ELR (cell line): ENCODE measurements at regions not wholly inside any gene's neighbourhood (a gene's known extent, or its start where the extent isn't known, plus 50 kb on each side); places are given as distances from the start of the nearest gene placed in this dataset.
"Not testable (repeated sequence)": the region's sequence is repeated elsewhere in the genome, so short reads cannot be mapped to it uniquely, and the experiment has no call there.

ENCODE experiments used
- DNase-seq: peaks from one replicate; pipeline ENCODE4 v3.0.0-alpha.2; 2015; ENCODE audit warnings: low read depth

DNA sequence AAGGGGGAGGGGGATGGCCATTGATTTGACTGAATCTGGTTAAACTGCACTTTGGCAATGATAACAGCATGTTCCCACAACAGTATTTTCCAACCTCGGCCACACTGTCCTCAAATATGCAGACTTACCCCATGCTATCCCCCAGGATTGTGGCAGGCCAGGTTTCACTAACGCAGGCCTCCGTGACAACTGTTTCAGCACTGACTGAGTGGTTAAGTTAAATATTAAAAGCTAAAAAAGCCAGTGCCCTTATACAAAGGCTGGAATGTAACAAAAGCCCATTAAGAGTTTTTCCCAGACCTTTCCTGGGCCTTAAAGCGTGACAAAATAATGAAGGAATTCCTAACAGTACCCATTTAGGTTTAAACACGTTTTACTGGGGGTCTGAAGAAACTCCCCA lies 202.9 kb downstream of the USP25 start:
- no peak for DNase-seq

- no peak for DNase-seq
Measured at GRCh38 chr21:15935530-15935929, 205.7 kb downstream of the USP25 start.

DNA sequence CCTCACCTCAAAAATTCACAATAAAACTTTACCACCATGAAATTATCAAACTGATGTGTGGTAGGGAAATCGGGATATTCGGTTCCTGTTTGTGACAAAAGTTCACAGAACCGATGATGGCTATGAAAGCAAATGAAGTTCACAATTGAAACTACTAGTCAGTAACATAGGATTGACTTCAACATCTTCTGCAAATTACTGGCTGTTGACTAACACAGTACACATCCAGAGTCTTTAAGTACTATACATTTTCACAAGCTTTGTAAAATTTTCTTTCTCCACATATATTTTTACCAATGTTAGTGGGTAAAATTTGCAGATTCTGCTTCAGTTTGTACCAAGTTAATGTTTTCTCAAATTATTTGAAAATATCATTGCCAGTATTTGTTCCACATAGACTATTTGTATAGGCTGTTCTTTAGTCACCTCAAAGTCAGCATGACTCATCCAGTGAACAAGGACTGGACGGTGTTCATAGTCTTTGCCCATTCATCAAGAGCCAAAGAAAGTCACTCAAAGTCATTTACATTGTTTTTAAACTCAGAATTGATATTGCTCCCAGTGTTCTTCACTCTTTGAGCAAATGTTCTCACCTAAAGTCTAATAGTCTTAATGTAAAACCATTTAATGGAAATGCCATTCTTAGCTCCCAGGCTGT lies 213.4 kb downstream of the USP25 start:
- peak; percentile 69 for DNase-seq

GRCh38 chr21:15947677-15948076 lies 217.9 kb downstream of the USP25 start:
- DNase-seq: no peak

- no peak for DNase-seq
Measured at GRCh38 chr21:15953551-15954116, 223.9 kb downstream of the USP25 start.

DNA sequence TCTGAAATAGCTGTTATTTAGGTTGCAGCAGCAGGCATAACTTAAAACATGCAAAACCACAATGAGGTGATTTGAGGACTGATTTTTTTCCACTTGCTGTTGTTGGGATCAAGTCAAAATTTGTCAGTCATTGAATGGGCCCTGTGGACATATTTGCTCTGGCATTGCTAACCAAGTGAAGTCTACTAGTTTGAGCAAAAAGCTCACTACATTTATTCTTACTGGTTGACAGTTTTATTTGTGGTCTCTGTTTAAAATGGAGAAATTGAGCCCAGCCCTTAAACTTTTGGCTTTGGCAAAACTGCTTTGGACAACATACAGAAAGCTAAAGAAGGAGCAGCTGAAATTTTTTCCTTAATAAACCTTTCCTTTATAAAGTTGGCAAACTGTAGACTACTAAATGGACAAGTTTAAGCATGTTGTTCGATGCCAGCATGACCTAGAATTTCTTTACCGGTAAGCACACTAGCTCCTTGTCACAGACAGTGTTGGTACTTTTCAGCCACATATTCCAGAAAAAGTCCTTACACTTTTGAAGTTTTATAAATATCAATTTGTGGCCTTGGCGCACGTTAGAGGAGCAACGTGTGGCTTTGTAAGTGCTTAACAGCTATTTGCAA lies 234.6 kb downstream of the USP25 start:
- DNase-seq: no peak

DNA sequence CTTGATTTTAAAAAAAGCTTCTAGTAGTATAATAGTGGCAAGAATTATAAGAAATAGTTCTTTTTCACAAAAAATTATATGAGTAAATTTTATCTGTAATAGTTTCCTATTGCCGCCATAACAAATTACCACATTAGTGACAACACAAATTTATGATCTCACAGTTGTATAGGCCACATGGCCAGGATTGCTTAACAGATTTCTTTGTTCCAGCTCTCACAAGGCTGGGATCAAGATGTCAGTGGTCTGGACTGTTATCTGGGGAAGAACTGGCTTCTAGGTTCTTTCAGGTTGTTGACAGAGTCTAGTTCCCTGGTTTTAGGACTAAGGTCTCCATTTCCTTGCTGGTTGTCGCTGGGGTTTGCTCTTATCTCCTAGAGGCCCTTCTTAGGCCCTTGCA lies 236.4 kb downstream of the USP25 start:
- DNase-seq: no peak

GRCh38 chr21:15966651-15967050 lies 236.9 kb downstream of the USP25 start:
- DNase-seq: no peak

GRCh38 chr21:15967661-15968060 lies 237.9 kb downstream of the USP25 start:
- peak; percentile 70 for DNase-seq

DNA sequence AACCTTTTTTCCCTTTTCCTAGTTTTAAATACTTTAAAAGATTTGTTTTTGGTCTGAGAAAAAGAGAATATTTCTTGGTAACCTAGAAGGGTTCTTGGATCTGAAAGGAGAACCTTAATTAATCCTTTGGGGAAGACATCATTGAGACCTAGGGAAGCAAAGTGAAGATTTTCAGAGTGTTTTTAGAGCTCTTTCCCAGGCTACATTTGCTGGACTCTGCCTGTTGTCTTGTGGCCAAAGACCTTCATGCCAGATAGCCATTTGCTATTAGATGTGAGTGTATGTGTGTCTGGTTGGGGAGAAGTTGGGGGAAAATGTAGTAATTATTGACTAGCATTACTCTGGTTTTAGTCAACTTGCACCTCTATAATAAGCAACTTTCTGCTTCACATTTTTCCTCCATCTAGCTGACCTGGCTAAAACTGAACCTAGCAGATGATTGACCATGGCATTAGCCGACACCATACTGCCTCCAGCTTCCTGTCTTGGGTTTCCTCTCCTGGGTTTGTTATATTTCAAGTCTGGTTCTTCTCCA lies 239.1 kb downstream of the USP25 start:
- no peak for DNase-seq

DNA sequence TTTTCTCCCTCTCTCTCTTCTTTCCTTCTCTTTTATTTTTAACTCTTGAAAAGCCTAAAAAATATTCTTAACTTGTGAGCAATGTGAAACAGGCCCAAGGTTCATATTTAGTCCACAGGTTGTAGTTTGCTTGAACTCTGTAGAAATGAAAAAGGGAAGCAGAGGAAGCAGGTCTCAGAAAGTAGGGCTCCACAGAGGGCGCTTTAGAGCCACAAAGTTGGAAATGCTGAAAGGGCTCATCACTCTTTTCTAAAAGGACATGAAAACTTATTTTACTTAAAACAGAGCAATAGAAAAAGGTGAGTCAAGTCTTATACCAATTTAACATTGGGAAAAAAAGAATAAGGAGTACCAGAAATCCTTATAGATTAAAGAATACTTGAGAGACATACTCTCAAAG lies 247.0 kb downstream of the USP25 start:
- DNase-seq: peak; percentile 25

- DNase-seq: no peak
Measured at GRCh38 chr21:15978215-15978738, 248.5 kb downstream of the USP25 start.

DNA sequence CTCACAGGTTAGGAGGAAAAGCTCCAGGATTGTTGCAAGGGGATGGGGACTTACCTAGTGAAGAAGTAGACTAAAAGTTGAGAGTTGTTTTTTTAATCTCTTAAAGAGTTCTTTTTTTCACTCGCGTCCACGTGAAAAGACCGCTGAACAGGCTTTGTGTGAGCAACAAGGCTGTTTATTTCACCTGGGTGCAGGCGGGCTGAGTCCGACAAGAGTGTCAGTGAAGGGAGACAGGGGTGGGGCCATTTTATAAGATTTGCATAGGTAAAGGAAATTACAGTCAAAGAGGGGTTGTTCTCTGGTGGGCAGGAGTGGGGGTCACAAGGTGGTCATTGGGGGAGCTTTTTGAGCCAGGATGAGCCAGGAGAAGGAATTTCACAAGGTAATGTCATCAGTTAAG lies 249.7 kb downstream of the USP25 start:
- DNase-seq: not testable (repeated sequence)

GRCh38 chr21:15986277-15986676 lies 256.5 kb downstream of the USP25 start:
- no peak for DNase-seq

GRCh38 chr21:15992171-15992570 lies 262.4 kb downstream of the USP25 start:
- peak; percentile 84 for DNase-seq

DNA sequence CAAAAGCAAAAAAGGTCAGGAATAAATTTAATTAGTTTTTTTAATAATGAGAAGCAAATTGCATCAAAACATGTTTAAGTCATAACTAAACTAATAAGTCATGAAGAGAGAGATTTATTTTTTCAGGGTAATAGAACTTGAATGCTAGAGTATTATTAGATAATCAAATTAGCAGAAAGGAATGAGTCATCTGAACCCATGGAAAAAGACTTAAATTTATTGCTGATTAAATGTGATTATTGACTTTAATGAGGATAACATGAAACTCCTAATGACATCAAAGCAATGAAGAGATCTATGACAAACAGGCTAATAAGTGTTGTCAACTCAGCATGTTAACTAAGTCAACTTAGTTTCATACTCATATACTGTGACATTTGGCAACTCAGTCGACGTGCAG lies 264.2 kb downstream of the USP25 start:
- DNase-seq: no peak

- no peak for DNase-seq
Measured at GRCh38 chr21:15999741-16000140, 270.0 kb downstream of the USP25 start.

DNA sequence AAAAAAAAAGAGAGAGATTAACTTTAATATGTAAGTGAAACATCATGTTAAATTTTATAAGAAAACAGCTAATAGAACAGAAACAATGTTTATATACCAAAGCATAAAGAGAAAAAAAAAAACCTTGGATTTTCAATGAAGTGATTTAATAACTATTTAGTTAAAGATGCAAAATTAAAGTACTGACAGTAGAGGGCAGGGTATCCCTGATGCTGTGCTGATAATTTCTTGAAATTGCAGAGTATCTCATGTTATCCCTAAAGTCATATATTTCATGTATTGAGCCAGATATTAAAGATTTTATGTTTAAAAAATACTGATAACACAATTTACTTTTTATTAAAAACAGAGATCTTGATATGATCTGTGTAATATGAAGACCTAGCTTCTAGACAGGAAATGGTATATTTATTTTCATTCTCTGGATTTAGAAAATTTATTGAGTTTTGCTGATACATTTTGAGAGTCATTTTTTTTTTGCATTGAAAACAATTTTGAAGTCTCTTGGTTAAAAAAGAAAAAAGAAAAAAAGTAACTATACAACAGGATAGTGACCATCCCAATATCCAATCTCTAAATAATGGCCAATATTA lies 273.2 kb downstream of the USP25 start:
- DNase-seq: peak; percentile 49

DNA sequence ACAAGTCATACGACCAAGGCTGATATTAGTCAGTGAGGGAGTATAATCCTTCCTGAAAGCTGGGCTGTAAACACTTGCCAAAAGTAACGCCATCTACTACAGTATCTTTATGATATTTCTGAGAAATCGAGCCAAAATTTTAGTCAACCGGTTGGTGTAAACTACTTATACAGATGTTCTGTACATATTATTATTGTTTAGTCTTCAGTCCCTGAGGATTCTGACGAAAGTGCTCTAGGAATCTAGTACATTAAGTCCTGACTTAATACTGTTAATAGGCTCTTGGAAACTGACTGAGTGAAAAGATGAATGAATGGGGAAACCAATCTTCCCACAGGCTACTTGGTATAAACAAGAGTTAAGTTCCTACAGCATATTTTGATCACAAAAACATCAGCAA lies 274.3 kb downstream of the USP25 start:
- DNase-seq: no peak

DNA sequence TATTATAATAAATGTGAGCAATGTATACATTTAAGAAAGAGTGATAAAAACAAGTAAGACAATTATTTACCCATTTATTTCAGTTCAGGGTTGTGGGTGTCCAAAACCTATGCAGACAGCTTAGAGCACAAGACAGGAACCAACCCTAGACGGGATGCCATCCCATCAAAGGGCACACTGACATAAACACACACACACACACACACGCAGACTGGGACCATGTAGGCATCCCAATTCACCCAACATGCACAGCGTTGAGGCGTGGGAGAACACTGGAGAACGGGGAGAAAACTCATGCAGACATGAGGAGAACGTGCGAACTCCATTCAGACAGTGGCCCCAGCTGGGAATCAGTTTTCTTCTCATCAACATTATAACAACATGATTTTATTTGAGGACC lies 274.7 kb downstream of the USP25 start:
- DNase-seq: no peak

DNA sequence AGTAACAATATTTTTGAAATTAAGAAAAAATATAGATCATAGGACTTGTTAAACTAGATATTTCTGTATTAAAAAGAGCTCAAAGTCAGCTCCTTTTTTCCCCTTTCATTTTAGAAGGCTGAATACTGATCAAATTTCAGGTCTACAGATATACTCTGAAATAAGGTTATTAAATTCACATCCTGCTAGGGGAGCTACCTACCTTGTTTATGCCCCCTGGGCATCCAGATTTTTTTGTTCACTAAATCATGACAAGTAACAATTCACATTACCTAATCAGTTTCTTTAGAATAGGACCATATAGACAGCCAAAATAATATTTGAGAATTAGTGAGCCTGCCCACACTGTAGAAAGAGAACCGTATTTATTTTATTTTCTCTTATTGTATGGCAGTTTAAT lies 276.2 kb downstream of the USP25 start:
- DNase-seq: no peak

DNA sequence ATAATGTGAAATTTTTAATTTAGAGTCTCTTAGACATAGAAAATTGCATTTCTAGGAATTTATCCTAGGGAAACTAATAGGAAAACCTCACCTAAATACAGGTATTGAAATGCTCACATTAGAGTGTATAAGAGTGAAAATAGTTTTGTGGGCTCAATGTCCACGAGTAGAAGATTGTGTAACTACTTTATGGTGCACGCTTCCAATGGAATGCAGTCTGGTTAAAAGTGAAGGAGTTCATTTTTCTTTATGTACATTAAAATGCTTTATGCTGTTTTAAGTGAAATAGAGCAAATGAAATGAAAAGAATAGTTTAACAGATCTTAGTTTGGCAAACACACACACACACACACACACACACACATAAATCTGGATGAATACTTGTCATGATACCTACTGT lies 278.2 kb downstream of the USP25 start:
- DNase-seq: no peak

- no peak for DNase-seq
Measured at GRCh38 chr21:16011719-16012118, 281.9 kb downstream of the USP25 start.
